IPS-15b (cell line): ENCODE measurements at regions not wholly inside any gene's neighbourhood (a gene's known extent, or its start where the extent isn't known, plus 50 kb on each side); places are given as distances from the start of the nearest gene placed in this dataset.

Experiments used
- H3K27me3 ChIP-seq: one replicate; pipeline ENCODE4 v1.6.1; 2013; ENCODE audit warnings: low read length; ENCODE audit not compliant: control insufficient read depth, insufficient read depth
- H3K36me3 ChIP-seq: one replicate; pipeline ENCODE4 v1.6.1; 2013; ENCODE audit warnings: low read length; ENCODE audit not compliant: control insufficient read depth, insufficient read depth
- H3K4me1 ChIP-seq: one replicate; pipeline ENCODE4 v1.6.1; 2013; ENCODE audit warnings: mild to moderate bottlenecking, low read length; ENCODE audit not compliant: control insufficient read depth, insufficient read depth
- H3K4me3 ChIP-seq: one replicate; pipeline ENCODE4 v1.5.1; 2013; ENCODE audit warnings: low read depth, low read length
- H3K9ac ChIP-seq: one replicate; pipeline ENCODE4 v1.6.1; 2013; ENCODE audit warnings: low read depth, mild to moderate bottlenecking, low read length
- H3K9me3 ChIP-seq: one replicate; pipeline ENCODE4 v1.6.1; 2013; ENCODE audit warnings: mild to moderate bottlenecking, low read length; ENCODE audit not compliant: control insufficient read depth, insufficient read depth

GRCh38 chr2:217269701-217270484 is 410.0 kb upstream of the TNP1 start:
- H3K27me3 ChIP-seq: peaks cover 98% of the 10 kb centered on the region
- H3K9ac ChIP-seq: no peak overlapping the region
- peaks cover 3% of the 10 kb centered on the region for H3K4me1 ChIP-seq
- no peaks in the 10 kb centered on the region for H3K36me3 ChIP-seq
- peaks cover 10% of the 10 kb centered on the region for H3K9me3 ChIP-seq
- no peak overlapping the region for H3K4me3 ChIP-seq

GRCh38 chr2:217268978-217269377 is 409.1 kb upstream of the TNP1 start:
- H3K36me3 ChIP-seq: no peaks in the 10 kb centered on the region
- H3K9ac ChIP-seq: no peak overlapping the region
- peaks cover 10% of the 10 kb centered on the region for H3K9me3 ChIP-seq
- peaks cover 96% of the 10 kb centered on the region for H3K27me3 ChIP-seq
- peaks cover 3% of the 10 kb centered on the region for H3K4me1 ChIP-seq
- H3K4me3 ChIP-seq: no peak overlapping the region

DNA sequence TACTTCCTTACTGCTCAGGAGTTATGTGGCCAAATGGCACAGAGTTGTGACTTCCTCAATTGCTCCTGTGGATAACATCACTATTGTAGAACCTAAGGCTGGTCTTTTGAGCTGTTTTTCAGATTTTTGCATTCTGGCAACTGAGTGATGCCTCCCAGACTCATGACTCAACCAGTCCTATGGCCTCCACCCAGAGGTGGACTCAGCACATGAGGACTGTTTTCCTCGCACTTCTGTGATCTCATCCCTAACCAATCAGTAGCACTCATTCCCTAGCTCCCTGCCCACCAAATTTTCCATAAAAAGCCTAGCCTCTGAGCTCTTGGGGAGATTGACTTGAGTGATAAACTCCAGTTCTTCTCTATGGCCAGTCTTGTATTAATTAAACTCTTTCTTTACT is 407.9 kb upstream of the TNP1 start:
- Histone ChIP-seq H3K27me3 (peaks cover 96% of the 10 kb centered on the region), H3K4me1 (peaks cover 3% of the 10 kb centered on the region), H3K9ac (no peak overlapping the region), H3K9me3 (peaks cover 10% of the 10 kb centered on the region), H3K4me3 (no peak overlapping the region), H3K36me3 (no peaks in the 10 kb centered on the region)

DNA sequence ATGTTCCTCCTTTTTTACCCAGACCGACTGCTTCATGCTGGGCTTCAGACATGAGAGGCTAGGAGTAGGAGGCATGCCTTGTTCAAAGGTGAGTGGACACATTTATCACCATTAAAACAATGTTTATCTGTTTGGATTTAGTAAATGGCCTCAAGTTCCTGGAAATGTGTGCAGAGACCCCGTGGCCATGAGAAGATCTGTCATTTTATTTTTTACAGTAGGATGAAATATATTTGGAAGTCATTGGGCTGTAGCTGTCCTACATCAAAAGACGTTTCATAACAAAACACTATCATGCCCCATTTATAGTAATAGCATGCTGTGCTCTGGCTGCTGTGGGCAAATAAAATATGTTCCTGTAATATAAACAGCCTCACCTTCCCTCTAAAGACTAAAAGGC is 403.9 kb upstream of the TNP1 start:
- H3K4me3 ChIP-seq: no peak overlapping the region
- H3K27me3 ChIP-seq: peaks cover 89% of the 10 kb centered on the region
- H3K9me3 ChIP-seq: peaks cover 10% of the 10 kb centered on the region
- H3K4me1 ChIP-seq: no peaks in the 10 kb centered on the region
- H3K36me3 ChIP-seq: no peaks in the 10 kb centered on the region
- H3K9ac ChIP-seq: no peak overlapping the region

DNA sequence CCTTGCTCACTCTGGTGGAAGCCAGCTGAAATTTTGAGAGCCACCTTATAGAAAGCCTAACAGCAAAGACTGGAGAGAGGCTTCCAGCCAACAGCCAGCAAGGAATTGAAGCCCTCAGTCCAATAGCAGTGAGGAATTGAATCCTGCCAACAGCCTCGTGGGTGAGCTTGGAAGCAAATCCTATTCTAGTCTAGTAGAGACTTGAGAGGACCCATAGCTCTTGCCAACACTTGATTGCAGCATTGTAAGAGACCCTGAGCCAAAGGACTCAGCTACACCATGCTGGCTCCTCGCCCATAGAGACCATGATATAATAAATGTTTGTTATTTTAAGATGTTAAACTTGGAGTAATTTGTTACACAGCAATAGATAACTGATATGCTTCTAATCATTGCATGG is 403.0 kb upstream of the TNP1 start:
- Histone ChIP-seq H3K4me1 (no peaks in the 10 kb centered on the region), H3K36me3 (no peaks in the 10 kb centered on the region), H3K4me3 (no peak overlapping the region), H3K27me3 (peaks cover 84% of the 10 kb centered on the region), H3K9ac (no peak overlapping the region), H3K9me3 (peaks cover 6% of the 10 kb centered on the region)

DNA sequence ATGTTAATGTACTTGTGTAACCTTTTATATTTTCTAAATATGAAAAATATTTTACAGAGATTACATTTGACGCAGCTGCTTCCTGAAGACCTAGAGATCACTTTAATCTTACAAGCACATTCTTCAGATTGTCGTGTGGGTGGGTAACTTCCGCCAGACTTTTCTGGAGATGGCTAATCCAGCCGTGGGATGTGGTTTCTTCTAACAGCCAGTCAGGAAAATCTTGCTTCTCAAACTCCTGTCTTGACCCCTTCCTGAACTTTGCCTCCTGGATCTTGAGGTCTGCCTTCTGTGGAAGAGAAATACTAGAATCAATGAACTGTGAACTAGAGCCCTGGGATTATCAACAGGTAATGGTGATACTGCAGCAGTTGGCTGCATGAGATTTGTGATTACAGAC is 401.6 kb upstream of the TNP1 start:
- Histone ChIP-seq H3K4me1 (no peaks in the 10 kb centered on the region), H3K9ac (no peak overlapping the region), H3K4me3 (no peak overlapping the region), H3K9me3 (no peaks in the 10 kb centered on the region), H3K27me3 (peaks cover 73% of the 10 kb centered on the region), H3K36me3 (no peaks in the 10 kb centered on the region)

DNA sequence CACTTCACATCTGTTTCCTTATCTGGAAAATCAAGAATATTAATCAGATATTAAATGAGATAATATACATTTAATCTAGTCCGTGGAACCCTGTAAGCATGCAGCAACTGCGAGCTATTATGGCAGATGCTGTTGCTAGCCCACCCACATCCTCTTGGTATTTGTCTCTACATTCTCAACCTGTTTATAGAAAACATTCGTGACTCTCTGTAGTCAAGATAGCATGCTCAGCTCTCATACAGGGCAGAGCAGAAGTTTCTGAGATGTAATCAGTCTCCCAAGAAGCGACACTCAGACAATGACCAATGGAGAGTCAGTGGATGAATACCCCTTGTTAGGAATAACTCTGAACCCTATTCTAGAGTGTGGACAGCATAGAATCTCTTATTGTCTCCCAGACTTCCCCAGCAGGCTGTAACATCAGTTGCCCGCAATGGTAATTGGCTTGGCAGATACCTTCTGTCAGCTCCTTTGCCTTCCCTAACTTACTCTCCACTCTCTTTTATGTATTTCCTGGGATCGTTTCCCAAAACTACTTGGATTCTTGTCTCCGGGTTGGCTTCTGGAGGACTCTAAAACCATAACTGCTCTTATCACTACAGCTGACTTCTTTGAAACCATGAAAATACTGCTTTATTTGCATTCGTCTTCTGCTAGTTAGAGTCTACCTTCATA is 400.7 kb upstream of the TNP1 start:
- H3K4me1 ChIP-seq: no peaks in the 10 kb centered on the region
- H3K9me3 ChIP-seq: no peaks in the 10 kb centered on the region
- H3K4me3 ChIP-seq: no peak overlapping the region
- H3K9ac ChIP-seq: no peak overlapping the region
- no peaks in the 10 kb centered on the region for H3K36me3 ChIP-seq
- peaks cover 64% of the 10 kb centered on the region for H3K27me3 ChIP-seq

DNA sequence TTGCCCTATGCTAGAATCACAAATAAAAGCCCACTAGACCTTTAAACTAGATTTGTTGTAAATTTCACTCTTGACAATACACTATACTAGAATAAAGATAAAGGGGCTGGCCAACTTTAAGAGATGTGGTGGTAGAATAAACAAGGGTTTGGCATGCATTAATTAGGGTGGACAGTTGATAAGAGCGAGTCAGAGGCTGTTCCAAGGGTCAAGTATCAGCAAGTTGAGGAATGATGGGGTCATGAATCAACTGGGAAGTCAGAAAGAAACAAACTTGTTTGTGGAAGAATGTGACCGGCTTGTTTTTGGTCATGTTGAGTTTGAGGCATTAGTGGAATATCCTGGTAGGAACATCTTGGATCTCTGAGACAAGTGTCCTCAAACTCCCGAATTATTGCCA is 398.3 kb upstream of the TNP1 start:
- Histone ChIP-seq H3K36me3 (no peaks in the 10 kb centered on the region), H3K27me3 (peaks cover 55% of the 10 kb centered on the region), H3K4me3 (no peak overlapping the region), H3K4me1 (no peaks in the 10 kb centered on the region), H3K9ac (no peak overlapping the region), H3K9me3 (no peaks in the 10 kb centered on the region)

DNA sequence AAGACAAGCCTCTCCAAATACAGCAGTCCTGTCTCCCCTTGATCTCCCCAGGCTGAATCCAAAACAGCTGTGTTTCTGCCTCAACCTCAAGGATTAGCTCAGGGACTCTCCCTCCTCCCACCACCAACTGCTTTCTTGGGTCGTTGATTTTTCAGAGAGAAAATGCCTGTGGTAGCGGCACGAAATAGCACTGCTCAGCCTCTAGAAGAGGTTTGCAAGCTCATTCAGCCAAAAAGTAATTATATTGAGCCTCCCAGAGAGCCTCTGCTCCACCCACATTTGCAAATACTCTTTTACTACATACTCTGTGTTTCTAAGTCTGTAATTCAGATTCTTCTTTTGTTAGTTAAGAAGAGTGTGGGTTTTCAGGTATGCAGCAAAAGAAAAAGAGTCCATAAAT is 396.4 kb upstream of the TNP1 start:
- H3K9me3 ChIP-seq: no peaks in the 10 kb centered on the region
- no peaks in the 10 kb centered on the region for H3K36me3 ChIP-seq
- H3K9ac ChIP-seq: no peak overlapping the region
- peaks cover 45% of the 10 kb centered on the region for H3K27me3 ChIP-seq
- no peak overlapping the region for H3K4me3 ChIP-seq
- no peaks in the 10 kb centered on the region for H3K4me1 ChIP-seq

DNA sequence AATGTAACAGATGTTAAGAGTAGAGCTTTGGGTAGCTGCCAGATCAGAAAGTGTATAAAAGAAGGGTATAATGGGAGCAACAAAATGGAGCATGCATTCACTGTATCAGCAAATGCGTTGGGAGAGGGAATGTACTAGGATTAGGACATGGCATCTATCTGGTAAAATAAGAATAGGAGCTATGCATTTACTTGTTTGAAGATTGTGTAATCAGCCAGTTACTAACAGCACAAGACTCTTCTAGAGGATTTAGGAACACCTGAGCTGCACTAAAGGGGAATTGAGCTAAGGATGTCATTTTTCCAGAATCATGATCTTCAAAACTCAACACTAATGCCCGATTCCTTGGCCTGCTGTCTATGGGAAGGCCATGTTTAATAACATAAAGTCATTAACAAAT is 394.2 kb upstream of the TNP1 start:
- Histone ChIP-seq H3K27me3 (peaks cover 28% of the 10 kb centered on the region), H3K9me3 (no peaks in the 10 kb centered on the region), H3K36me3 (no peaks in the 10 kb centered on the region), H3K9ac (no peak overlapping the region), H3K4me3 (no peak overlapping the region), H3K4me1 (no peaks in the 10 kb centered on the region)

DNA sequence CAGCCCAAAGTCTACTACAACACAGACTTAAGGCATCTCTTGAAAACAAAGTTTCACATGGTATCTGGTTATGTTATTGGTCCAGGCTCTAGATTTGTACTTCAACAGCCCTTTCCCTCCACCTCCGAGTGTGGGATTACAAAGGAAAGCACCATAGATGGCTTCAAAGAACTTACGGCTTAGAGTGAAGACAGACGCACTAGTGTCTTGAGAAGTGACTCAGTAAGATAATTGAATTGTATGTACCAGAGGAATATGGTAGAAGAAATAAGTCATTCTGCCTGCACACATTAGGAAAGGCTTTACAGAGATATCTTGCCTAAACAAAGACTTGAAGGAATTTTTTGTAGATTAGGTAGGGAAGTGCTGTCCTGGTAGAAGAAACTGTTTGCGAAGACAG is 392.3 kb upstream of the TNP1 start:
- Histone ChIP-seq H3K9ac (no peak overlapping the region), H3K9me3 (no peaks in the 10 kb centered on the region), H3K4me3 (no peak overlapping the region), H3K36me3 (no peaks in the 10 kb centered on the region), H3K4me1 (no peaks in the 10 kb centered on the region), H3K27me3 (peaks cover 21% of the 10 kb centered on the region)

GRCh38 chr2:217250013-217250524 is 390.2 kb upstream of the TNP1 start:
- Histone ChIP-seq H3K4me1 (no peaks in the 10 kb centered on the region), H3K36me3 (no peaks in the 10 kb centered on the region), H3K9me3 (no peaks in the 10 kb centered on the region), H3K9ac (no peak overlapping the region), H3K27me3 (peaks cover 21% of the 10 kb centered on the region), H3K4me3 (no peak overlapping the region)
